ENCODE measurements at regions not wholly inside any gene's neighbourhood (a gene's known extent, or its start where the extent isn't known, plus 50 kb on each side); places are given as distances from the start of the nearest gene placed in this dataset.

- H3K4me1 ChIP-seq = no peaks in the 10 kb centered on the region
- intact Hi-C loops (cut with DNase I; ENCODE audit: low total_unique reads) = loop anchor here (10.0 kb wide), 1 partner anchor 401 kb away; no protein-coding TSS in a partner anchor
- H3K4me3 ChIP-seq = no peak overlapping the region
- H3K27ac ChIP-seq = no peak overlapping the region
- H3K36me3 ChIP-seq = no peaks in the 10 kb centered on the region
- H3K9me3 ChIP-seq = no peaks in the 10 kb centered on the region
- peaks cover 0 to 34% of the 10 kb centered on the region in 2 donors for H3K27me3 ChIP-seq
- peak; percentile 36 to 43 for TF ChIP-seq CTCF (IDR thresholded peaks at IDR 0.05)
- peak in 1 of 2 donors; percentile 64 for DNase-seq
Observed at GRCh38 chr19:16025108-16026101, 50.9 kb upstream of the TPM4 start.

GRCh38 chr19:16026131-16026530 lies 50.2 kb upstream of the TPM4 start:
- H3K36me3 ChIP-seq = no peaks in the 10 kb centered on the region
- no peak overlapping the region for H3K27ac ChIP-seq
- no peak for DNase-seq
- no peaks in the 10 kb centered on the region for H3K4me1 ChIP-seq
- intact Hi-C loops (cut with DNase I; ENCODE audit: low total_unique reads) = loop anchor here (10.0 kb wide), 1 partner anchor 401 kb away; no protein-coding TSS in a partner anchor
- no peaks in the 10 kb centered on the region for H3K9me3 ChIP-seq
- H3K27me3 ChIP-seq = peaks cover 0 to 34% of the 10 kb centered on the region in 2 donors
- no peak overlapping the region for H3K4me3 ChIP-seq
- no peak for TF ChIP-seq CTCF (IDR thresholded peaks at IDR 0.05)
